AG04449 (cell line): ENCODE measurements at regions not wholly inside any gene's neighbourhood (a gene's known extent, or its start where the extent isn't known, plus 50 kb on each side); places are given as distances from the start of the nearest gene placed in this dataset.

Experiments used
- CTCF ChIA-PET: fragments of 350-600 bp; formaldehyde crosslinking; extraction: SDS; loops from one replicate; lab custom pipeline; 2021; ENCODE audit warnings: antibody characterized with exemption; lab: Yijun Ruan, JAX
- POLR2A ChIA-PET: fragments of 400-600, 350-600 bp; formaldehyde crosslinking; extraction: SDS; loops from one replicate; lab custom pipeline; 2020; ENCODE audit warnings: antibody characterized with exemption, inconsistent platforms; lab: Yijun Ruan, JAX
- DNase-seq: peaks from one replicate; pipeline ENCODE4 v3.0.0-alpha.2; 2010; ENCODE audit warnings: low read depth, low spot score
- H3K4me3 ChIP-seq: 2 replicates; pipeline ENCODE4 v1.5.1; 2011; ENCODE audit warnings: low read depth, mild to moderate bottlenecking, control low read depth, low read length
- CTCF ChIP-seq: IDR thresholded peaks from one replicate; pipeline ENCODE4 v1.5.1; 2011; ENCODE audit warnings: mild to moderate bottlenecking, moderate library complexity, low read length, control low read depth, inconsistent platforms; ENCODE audit not compliant: insufficient read depth; ENCODE audit errors: missing control alignments

- DNase-seq = no peak
- no peak overlapping the region for H3K4me3 ChIP-seq
- CTCF ChIA-PET = no interaction called here
- POLR2A ChIA-PET = no interaction called here
- TF ChIP-seq CTCF = no peak
These were observed 203.7 kb downstream of the RFC3 start for GRCh38 chr13:34021619-34022018.

- CTCF ChIA-PET = no interaction called here
- DNase-seq = no peak
- POLR2A ChIA-PET = no interaction called here
- H3K4me3 ChIP-seq = no peak overlapping the region
- TF ChIP-seq CTCF = no peak
These were observed 207.8 kb downstream of the RFC3 start for GRCh38 chr13:34025746-34026145.

- no peak for TF ChIP-seq CTCF
- ChIA-PET POLR2A (no interaction called here), CTCF (no interaction called here)
- H3K4me3 ChIP-seq = no peak overlapping the region
- no peak for DNase-seq
These were observed 208.4 kb downstream of the RFC3 start for GRCh38 chr13:34026308-34026707.

- CTCF ChIA-PET = interaction anchor here (0.9 to 1.4 kb wide), 2 partner anchors 10 to 49 kb away, joined by 3 to 4 read pairs; no protein-coding TSS in a partner anchor
- no peak for DNase-seq
- POLR2A ChIA-PET = no interaction called here
- no peak overlapping the region for H3K4me3 ChIP-seq
- no peak for TF ChIP-seq CTCF
These were observed 210.8 kb downstream of the RFC3 start for GRCh38 chr13:34028496-34029442.

GRCh38 chr13:34030782-34031181 lies 212.8 kb downstream of the RFC3 start:
- DNase-seq = no peak
- CTCF ChIA-PET = no interaction called here
- POLR2A ChIA-PET = no interaction called here

More at GRCh38 chr13:34030782-34031181, 212.8 kb downstream of the RFC3 start:
- no peak for TF ChIP-seq CTCF
- H3K4me3 ChIP-seq = no peak overlapping the region
